ENCODE measurements at regions not wholly inside any gene's neighbourhood (a gene's known extent, or its start where the extent isn't known, plus 50 kb on each side); places are given as distances from the start of the nearest gene placed in this dataset.

DNA sequence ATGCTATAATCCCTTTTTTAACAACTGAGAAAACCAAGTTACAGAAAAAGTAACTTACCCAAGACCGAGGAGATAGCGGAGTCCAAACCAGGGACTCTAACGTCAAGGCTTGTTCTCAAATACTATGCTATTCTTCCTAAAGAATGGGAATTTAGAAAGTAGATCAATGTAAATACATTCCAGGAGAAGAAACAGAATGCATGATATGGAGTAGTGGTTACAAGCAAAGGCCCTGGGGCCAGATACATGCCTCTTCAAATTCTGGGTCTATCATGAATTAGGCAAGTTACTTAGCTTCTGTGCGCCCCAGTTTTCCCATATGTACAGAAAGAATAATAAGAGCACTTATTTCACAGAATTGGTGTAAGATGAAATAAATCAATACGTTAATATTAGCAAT is 102.0 kb upstream of the CHMP2B start (continued):
- no peak for TF ChIP-seq REL (CRISPR knock-in tag; conservative IDR thresholded peaks at IDR 0.05)
- TF ChIP-seq, protein P1, sequence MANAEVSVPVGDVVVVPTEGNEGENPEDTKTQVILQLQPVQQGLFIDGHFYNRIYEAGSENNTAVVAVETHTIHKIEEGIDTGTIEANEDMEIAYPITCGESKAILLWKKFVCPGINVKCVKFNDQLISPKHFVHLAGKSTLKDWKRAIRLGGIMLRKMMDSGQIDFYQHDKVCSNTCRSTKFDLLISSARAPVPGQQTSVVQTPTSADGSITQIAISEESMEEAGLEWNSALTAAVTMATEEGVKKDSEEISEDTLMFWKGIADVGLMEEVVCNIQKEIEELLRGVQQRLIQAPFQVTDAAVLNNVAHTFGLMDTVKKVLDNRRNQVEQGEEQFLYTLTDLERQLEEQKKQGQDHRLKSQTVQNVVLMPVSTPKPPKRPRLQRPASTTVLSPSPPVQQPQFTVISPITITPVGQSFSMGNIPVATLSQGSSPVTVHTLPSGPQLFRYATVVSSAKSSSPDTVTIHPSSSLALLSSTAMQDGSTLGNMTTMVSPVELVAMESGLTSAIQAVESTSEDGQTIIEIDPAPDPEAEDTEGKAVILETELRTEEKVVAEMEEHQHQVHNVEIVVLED (CRISPR knock-in tag; IDR thresholded peaks at IDR 0.05; ENCODE audit: borderline replicate concordance): no peak
- TF ChIP-seq, protein P2, sequence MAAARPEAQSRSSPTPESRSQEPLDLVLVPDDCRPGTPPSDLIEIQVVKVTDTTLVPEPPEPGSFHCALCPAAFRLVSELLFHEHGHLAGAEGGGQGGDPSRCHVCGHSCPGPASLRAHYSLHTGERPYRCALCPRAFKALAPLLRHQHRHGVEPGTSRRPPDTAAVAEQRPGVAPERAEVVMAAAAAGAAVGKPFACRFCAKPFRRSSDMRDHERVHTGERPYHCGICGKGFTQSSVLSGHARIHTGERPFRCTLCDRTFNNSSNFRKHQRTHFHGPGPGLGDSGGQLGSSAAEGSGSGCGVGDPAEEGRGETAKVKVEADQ (CRISPR knock-in tag; IDR thresholded peaks at IDR 0.05; ENCODE audit: borderline replicate concordance): no peak

DNA sequence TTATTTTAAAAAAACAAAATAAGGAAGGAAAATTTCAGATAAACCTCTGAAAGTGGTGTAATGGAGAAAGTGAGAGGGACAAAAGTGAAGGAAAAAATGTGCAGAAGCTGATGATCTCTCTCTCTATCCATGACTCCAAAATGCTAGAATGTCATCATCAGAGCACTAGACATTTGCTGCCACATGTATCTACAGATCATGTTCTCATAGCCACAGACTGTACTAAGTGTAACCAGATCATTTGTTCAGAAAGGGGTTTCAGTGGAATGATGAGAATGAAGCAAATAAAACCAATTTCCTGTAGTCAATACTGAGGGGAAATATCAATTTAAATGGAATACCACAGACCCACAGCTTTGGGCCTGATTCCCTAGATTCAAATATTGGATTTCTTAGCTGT is 104.3 kb upstream of the CHMP2B start:
- Histone ChIP-seq H3K4me2 (ENCODE audit: low read depth, low read length) (no peak overlapping the region), H3K4me1 (ENCODE audit: insufficient read depth, low read length) (no peaks in the 10 kb centered on the region), H3K4me3 (replicated peaks in 1 of 3; ENCODE audit: insufficient read depth in 1 of 3, low read depth in 2 of 3, low read length in 3 of 3) (no peak overlapping the region), H3K9me3 (ENCODE audit: low read length) (no peaks in the 10 kb centered on the region), H3K27me3 (ENCODE audit: control insufficient read depth in 1 of 2, insufficient read depth in 2 of 2, low read length in 2 of 2) (no peaks in the 10 kb centered on the region), H3K36me3 (replicated peaks in 1 of 2; ENCODE audit: control insufficient read depth in 1 of 2, insufficient read depth in 2 of 2, low read length in 2 of 2) (no peaks in the 10 kb centered on the region), H3K79me2 (ENCODE audit: insufficient read depth, low read length) (no peaks in the 10 kb centered on the region), H3K9ac (ENCODE audit: insufficient read depth, low read depth, low read length) (no peak overlapping the region), H3K27ac (ENCODE audit: extremely low read length, insufficient read depth, low read length) (no peak overlapping the region), H4K20me1 (ENCODE audit: insufficient read depth, low read length) (no peaks in the 10 kb centered on the region), H2AFZ (ENCODE audit: low read length) (no peak overlapping the region)
- no peak for FAIRE-seq
- ChIA-PET POLR2A (no interaction called here), CTCF (ENCODE audit: low intra/inter-chr PET ratio, low total read pairs) (no interaction called here)
- BruUV-seq (replicated peaks): no TSS peak
- in situ Hi-C loops (cut with HindIII; ENCODE audit: extremely low pct_ligation_motif_present, low pct_unique_long_range_greater_than_20kb): no loop called here
- no peak for DNase-seq (ENCODE audit: low spot score)
- no peak for TF ChIP-seq MED1 (CRISPR knock-in tag; IDR thresholded peaks at IDR 0.05)
- TF ChIP-seq ZNF703 (CRISPR knock-in tag; IDR thresholded peaks at IDR 0.05; ENCODE audit: borderline replicate concordance): no peak
- TF ChIP-seq, protein P3, sequence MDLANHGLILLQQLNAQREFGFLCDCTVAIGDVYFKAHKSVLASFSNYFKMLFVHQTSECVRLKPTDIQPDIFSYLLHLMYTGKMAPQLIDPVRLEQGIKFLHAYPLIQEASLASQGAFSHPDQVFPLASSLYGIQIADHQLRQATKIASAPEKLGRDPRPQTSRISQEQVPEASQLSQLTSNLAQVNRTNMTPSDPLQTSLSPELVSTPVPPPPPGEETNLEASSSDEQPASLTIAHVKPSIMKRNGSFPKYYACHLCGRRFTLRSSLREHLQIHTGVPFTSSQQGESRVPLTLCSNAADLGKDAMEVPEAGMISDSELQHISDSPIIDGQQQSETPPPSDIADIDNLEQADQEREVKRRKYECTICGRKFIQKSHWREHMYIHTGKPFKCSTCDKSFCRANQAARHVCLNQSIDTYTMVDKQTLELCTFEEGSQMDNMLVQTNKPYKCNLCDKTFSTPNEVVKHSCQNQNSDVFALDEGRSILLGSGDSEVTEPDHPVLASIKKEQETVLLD (CRISPR knock-in tag; IDR thresholded peaks at IDR 0.05; ENCODE audit: low read depth): no peak
- no peak for TF ChIP-seq TARDBP (CRISPR knock-in tag; IDR thresholded peaks at IDR 0.05)
- no peak for TF ChIP-seq HMG20A (CRISPR knock-in tag; IDR thresholded peaks at IDR 0.05; ENCODE audit: borderline replicate concordance)
- TF ChIP-seq NFKB2 (CRISPR knock-in tag; IDR thresholded peaks at IDR 0.05; ENCODE audit: borderline replicate concordance): no peak
- TF ChIP-seq HNF4A (CRISPR knock-in tag; IDR thresholded peaks at IDR 0.05): no peak
- TF ChIP-seq STAG1 (CRISPR knock-in tag; IDR thresholded peaks at IDR 0.05): no peak
- no peak for TF ChIP-seq ATF1 (CRISPR knock-in tag; IDR thresholded peaks at IDR 0.05)
- TF ChIP-seq ZNF777 (CRISPR knock-in tag; IDR thresholded peaks at IDR 0.05): no peak
- TF ChIP-seq NR3C1 (CRISPR knock-in tag; IDR thresholded peaks at IDR 0.05): no peak
- no peak for TF ChIP-seq GZF1 (CRISPR knock-in tag; IDR thresholded peaks at IDR 0.05)
- no peak for TF ChIP-seq ZFP1 (CRISPR knock-in tag; IDR thresholded peaks at IDR 0.05)
- TF ChIP-seq ASH2L (IDR thresholded peaks at IDR 0.05; ENCODE audit: insufficient read length, low read depth, low read length): no peak
- TF ChIP-seq SNAPC2 (CRISPR knock-in tag; IDR thresholded peaks at IDR 0.05): no peak
- no peak for TF ChIP-seq MYC (CRISPR knock-in tag; IDR thresholded peaks at IDR 0.05; ENCODE audit: borderline replicate concordance)
- TF ChIP-seq GTF3A (CRISPR knock-in tag; conservative IDR thresholded peaks at IDR 0.05): no peak
- ATAC-seq: no peak
- intact Hi-C loops (cut with micrococcal nuclease; ENCODE audit: unreplicated experiment): no loop called here
